ENCODE measurements at regions not wholly inside any gene's neighbourhood (a gene's known extent, or its start where the extent isn't known, plus 50 kb on each side); places are given as distances from the start of the nearest gene placed in this dataset.

- H3K4me3 ChIP-seq (ENCODE audit: control insufficient read depth, low read depth, low read length): no peak overlapping the region
- no peak for DNase-seq (ENCODE audit: low read depth)
- no peak for TF ChIP-seq CTCF (IDR thresholded peaks at IDR 0.05; ENCODE audit: control insufficient read depth, insufficient read depth, low read depth, low read length, missing control alignments)
Observed at GRCh38 chr4:72911316-72911715, 158.2 kb downstream of the COX18 start.

- H3K4me3 ChIP-seq (ENCODE audit: control insufficient read depth, low read depth, low read length): no peak overlapping the region
- peak; percentile 43 for TF ChIP-seq CTCF (IDR thresholded peaks at IDR 0.05; ENCODE audit: control insufficient read depth, insufficient read depth, low read depth, low read length, missing control alignments)
- no peak for DNase-seq (ENCODE audit: low read depth)
Observed at GRCh38 chr4:72909461-72909860, 160.1 kb downstream of the COX18 start.

- TF ChIP-seq CTCF (IDR thresholded peaks at IDR 0.05; ENCODE audit: control insufficient read depth, insufficient read depth, low read depth, low read length, missing control alignments): no peak
- DNase-seq (ENCODE audit: low read depth): no peak
- H3K4me3 ChIP-seq (ENCODE audit: control insufficient read depth, low read depth, low read length): no peak overlapping the region
Observed at GRCh38 chr4:72902354-72902753, 167.2 kb downstream of the COX18 start.

- TF ChIP-seq CTCF (IDR thresholded peaks at IDR 0.05; ENCODE audit: control insufficient read depth, insufficient read depth, low read depth, low read length, missing control alignments): no peak
Observed at GRCh38 chr4:72901553-72901952, 168.0 kb downstream of the COX18 start.

GRCh38 chr4:72900952-72901351 is 168.6 kb downstream of the COX18 start:
- no peak for TF ChIP-seq CTCF (IDR thresholded peaks at IDR 0.05; ENCODE audit: control insufficient read depth, insufficient read depth, low read depth, low read length, missing control alignments)
- H3K4me3 ChIP-seq (ENCODE audit: control insufficient read depth, low read depth, low read length): no peak overlapping the region
- DNase-seq (ENCODE audit: low read depth): peak; percentile 20

More at GRCh38 chr4:72901553-72901952, 168.0 kb downstream of the COX18 start:
- no peak for DNase-seq (ENCODE audit: low read depth)
- H3K4me3 ChIP-seq (ENCODE audit: control insufficient read depth, low read depth, low read length): no peak overlapping the region

GRCh38 chr4:72899621-72900020 is 169.9 kb downstream of the COX18 start:
- no peak for DNase-seq (ENCODE audit: low read depth)
- TF ChIP-seq CTCF (IDR thresholded peaks at IDR 0.05; ENCODE audit: control insufficient read depth, insufficient read depth, low read depth, low read length, missing control alignments): no peak
- no peak overlapping the region for H3K4me3 ChIP-seq (ENCODE audit: control insufficient read depth, low read depth, low read length)

- no peak for TF ChIP-seq CTCF (IDR thresholded peaks at IDR 0.05; ENCODE audit: control insufficient read depth, insufficient read depth, low read depth, low read length, missing control alignments)
- no peak for DNase-seq (ENCODE audit: low read depth)
- no peak overlapping the region for H3K4me3 ChIP-seq (ENCODE audit: control insufficient read depth, low read depth, low read length)
Observed at GRCh38 chr4:72899214-72899613, 170.3 kb downstream of the COX18 start.

All from AG09309 (cell line).